SK-N-SH treated with all-trans-retinoic acid at 6 μM for 48 hours (cell line): ENCODE measurements at regions not wholly inside any gene's neighbourhood (a gene's known extent, or its start where the extent isn't known, plus 50 kb on each side); places are given as distances from the start of the nearest gene placed in this dataset.

Source experiments
- ATAC-seq: fragments of 200-7000 bp; cut with Tn5 transposase; 3 replicates; pipeline ENCODE4 v1.9.1; 2020; ENCODE audit warnings: mild to moderate bottlenecking, moderate library complexity
- ARNTL ChIP-seq: fragments of 450-650 bp; formaldehyde crosslinking; IDR thresholded peaks from 2 replicates; pipeline ENCODE4 v1.5.0; 2020; ENCODE audit warnings: low read depth, mild to moderate bottlenecking, moderate library complexity, borderline replicate concordance
- BACH2 ChIP-seq: fragments of 250-450 bp; sonication (Bioruptor Pico); IDR thresholded peaks from 2 replicates; pipeline ENCODE4 v1.9.0; 2021; ENCODE audit warnings: mild to moderate bottlenecking, borderline replicate concordance
- CREB5 ChIP-seq: fragments of 250-450 bp; sonication (Bioruptor Pico); IDR thresholded peaks from 2 replicates; pipeline ENCODE4 v1.5.1; 2020; ENCODE audit warnings: low read depth, mild to moderate bottlenecking, moderate library complexity
- CSDC2 ChIP-seq: fragments of 250-450 bp; sonication (Bioruptor Pico); IDR thresholded peaks from 2 replicates; pipeline ENCODE4 v1.5.0; 2020; ENCODE audit warnings: mild to moderate bottlenecking, moderate library complexity
- CSRNP3 ChIP-seq: fragments of 250-450 bp; sonication (Bioruptor Pico); IDR thresholded peaks from 2 replicates; pipeline ENCODE4 v1.5.1; 2021; ENCODE audit warnings: mild to moderate bottlenecking, moderate library complexity
- ESRRG ChIP-seq: fragments of 250-450 bp; sonication (Bioruptor Pico); IDR thresholded peaks from 2 replicates; pipeline ENCODE4 v1.6.1; 2021; ENCODE audit warnings: mild to moderate bottlenecking
- GLIS3 ChIP-seq: fragments of 250-450 bp; sonication (Bioruptor Pico); IDR thresholded peaks from 2 replicates; pipeline ENCODE4 v1.5.0; 2020; ENCODE audit warnings: mild to moderate bottlenecking, moderate library complexity
- ISL1 ChIP-seq: fragments of 250-450 bp; sonication (Bioruptor Pico); IDR thresholded peaks from 2 replicates; pipeline ENCODE4 v2.1.2; 2022; ENCODE audit warnings: mild to moderate bottlenecking, moderate library complexity
- OSR1 ChIP-seq: fragments of 250-450 bp; sonication (Bioruptor Pico); IDR thresholded peaks from 2 replicates; pipeline ENCODE4 v1.8.0; 2022; ENCODE audit warnings: moderate library complexity, mild to moderate bottlenecking, inconsistent platforms
- PATZ1 ChIP-seq: fragments of 250-450 bp; sonication (Bioruptor Pico); IDR thresholded peaks from 2 replicates; pipeline ENCODE4 v1.8.0; 2020; ENCODE audit warnings: mild to moderate bottlenecking, moderate library complexity, borderline replicate concordance
- POU6F1 ChIP-seq: fragments of 250-450 bp; sonication (Bioruptor Pico); IDR thresholded peaks from 2 replicates; pipeline ENCODE4 v1.8.0; 2021; ENCODE audit warnings: low read depth, mild to moderate bottlenecking, moderate library complexity, borderline replicate concordance
- PPARA ChIP-seq: fragments of 250-450 bp; sonication (Bioruptor Pico); IDR thresholded peaks from 2 replicates; pipeline ENCODE4 v1.5.0; 2020; ENCODE audit warnings: mild to moderate bottlenecking, borderline replicate concordance
- RARB ChIP-seq: fragments of 250-450 bp; sonication (Bioruptor Pico); IDR thresholded peaks from 2 replicates; pipeline ENCODE4 v1.8.0; 2021; ENCODE audit warnings: mild to moderate bottlenecking, moderate library complexity
- SNAI2 ChIP-seq: fragments of 250-450 bp; sonication (Bioruptor Pico); IDR thresholded peaks from 2 replicates; pipeline ENCODE4 v1.5.0; 2020; ENCODE audit warnings: mild to moderate bottlenecking, moderate library complexity
- TCF4 ChIP-seq: fragments of 250-450 bp; sonication (Bioruptor Pico); IDR thresholded peaks from 2 replicates; pipeline ENCODE4 v1.8.0; 2021; ENCODE audit warnings: mild to moderate bottlenecking, moderate library complexity, borderline replicate concordance
- TSHZ2 ChIP-seq: fragments of 250-450 bp; sonication (Bioruptor Pico); IDR thresholded peaks from 2 replicates; pipeline ENCODE4 v1.5.0; 2020; ENCODE audit warnings: mild to moderate bottlenecking, moderate library complexity
- ZC3H10 ChIP-seq: fragments of 250-450 bp; sonication (Bioruptor Pico); IDR thresholded peaks from 2 replicates; pipeline ENCODE4 v1.5.1; 2021; ENCODE audit warnings: mild to moderate bottlenecking, moderate library complexity
- ZFP3 ChIP-seq: fragments of 250-450 bp; sonication (Bioruptor Pico); IDR thresholded peaks from 2 replicates; pipeline ENCODE4 v1.5.0; 2020; ENCODE audit warnings: mild to moderate bottlenecking, moderate library complexity
- ZFP30 ChIP-seq: fragments of 450-650 bp; formaldehyde crosslinking; IDR thresholded peaks from 2 replicates; pipeline ENCODE4 v1.5.0; 2022; ENCODE audit warnings: mild to moderate bottlenecking, moderate library complexity
- ZNF70 ChIP-seq: fragments of 450-650 bp; formaldehyde crosslinking; IDR thresholded peaks from 2 replicates; pipeline ENCODE4 v1.5.0; 2020; ENCODE audit warnings: mild to moderate bottlenecking, moderate library complexity

GRCh38 chr10:128518000-128518399 lies 391.8 kb upstream of the MKI67 start (continued):
- TF ChIP-seq CSRNP3: no peak
- no peak for TF ChIP-seq GLIS3

GRCh38 chr10:128519581-128519980 lies 393.4 kb upstream of the MKI67 start:
- no peak for ATAC-seq
- TF ChIP-seq ARNTL (no peak), ZFP30 (CRISPR knock-in tag) (no peak), ZFP3 (CRISPR knock-in tag) (no peak), POU6F1 (CRISPR knock-in tag) (no peak), TSHZ2 (CRISPR knock-in tag) (no peak), CSRNP3 (no peak), CSDC2 (CRISPR knock-in tag) (no peak), CREB5 (CRISPR knock-in tag) (no peak), ZC3H10 (CRISPR knock-in tag) (no peak), OSR1 (CRISPR knock-in tag) (no peak), GLIS3 (no peak), SNAI2 (CRISPR knock-in tag) (no peak)

GRCh38 chr10:128520211-128520815 lies 394.1 kb upstream of the MKI67 start:
- TF ChIP-seq POU6F1 (CRISPR knock-in tag) (no peak), PATZ1 (CRISPR knock-in tag) (no peak), RARB (no peak), TCF4 (CRISPR knock-in tag) (no peak), TSHZ2 (CRISPR knock-in tag) (no peak), ESRRG (CRISPR knock-in tag) (no peak), ZFP30 (CRISPR knock-in tag) (no peak), SNAI2 (CRISPR knock-in tag) (no peak), BACH2 (CRISPR knock-in tag) (no peak), ISL1 (CRISPR knock-in tag) (no peak), PPARA (CRISPR knock-in tag) (no peak), ZC3H10 (CRISPR knock-in tag) (no peak), ZNF70 (CRISPR knock-in tag) (no peak), CSDC2 (CRISPR knock-in tag) (no peak), OSR1 (CRISPR knock-in tag) (no peak), ARNTL (no peak)
- no peak for ATAC-seq
